IMR-90 (cell line): ENCODE measurements at regions not wholly inside any gene's neighbourhood (a gene's known extent, or its start where the extent isn't known, plus 50 kb on each side); places are given as distances from the start of the nearest gene placed in this dataset.

ENCODE experiments used
- ATAC-seq: fragments of 200-7000 bp; cut with Tn5 transposase; 2 replicates; pipeline ENCODE4 v1.9.1; 2020; ENCODE audit warnings: low read depth, mild to moderate bottlenecking, moderate library complexity
- BruUV-seq: library from RNA; stranded (reverse); fragments of 400-500 nt; replicated peaks from 2 replicates; lab custom pipeline; 2021; lab: Mats Ljungman, UMichigan
- CTCF ChIA-PET: fragments of 300-600 bp; formaldehyde crosslinking; extraction: SDS; loops from one replicate; lab custom pipeline; 2021; ENCODE audit warnings: antibody characterized with exemption; lab: Yijun Ruan, JAX
- POLR2A ChIA-PET: fragments of 300-600 bp; sonication (Branson Sonifier 250); formaldehyde crosslinking; loops from one replicate; lab custom pipeline; 2022; ENCODE audit warnings: antibody characterized with exemption; ENCODE audit not compliant: unreplicated experiment; lab: Charles Lee
- DNase-seq: peaks from one replicate; pipeline ENCODE4 v3.0.0; 2013
- H2AFZ ChIP-seq: replicated peaks from 2 replicates; pipeline ENCODE3; 2013; ENCODE audit warnings: low read length, mild to moderate bottlenecking; ENCODE audit not compliant: poor library complexity
- H2AK5ac ChIP-seq: 2 replicates; pipeline ENCODE4 v1.6.1; 2013; ENCODE audit warnings: low read depth, low read length, inconsistent platforms
- H2AK9ac ChIP-seq: replicated peaks from 2 replicates; pipeline ENCODE3; 2013; ENCODE audit warnings: mild to moderate bottlenecking, low read depth, low read length, moderate library complexity; ENCODE audit not compliant: poor library complexity
- H2BK120ac ChIP-seq: 2 replicates; pipeline ENCODE4 v1.6.1; 2013; ENCODE audit warnings: low read depth, low read length, inconsistent platforms
- H2BK15ac ChIP-seq: 3 replicates; pipeline ENCODE4 v1.6.1; 2013; ENCODE audit warnings: low read depth, low read length, inconsistent platforms
- H2BK20ac ChIP-seq: 2 replicates; pipeline ENCODE4 v1.6.1; 2013; ENCODE audit warnings: low read depth, mild to moderate bottlenecking, inconsistent platforms, low read length, moderate library complexity
- H2BK5ac ChIP-seq: 2 replicates; pipeline ENCODE4 v1.6.1; 2013; ENCODE audit warnings: mild to moderate bottlenecking, low read depth, low read length, inconsistent platforms; ENCODE audit not compliant: poor library complexity, severe bottlenecking
- H3K14ac ChIP-seq: replicated peaks from 2 replicates; pipeline ENCODE4 v1.6.1; 2013; ENCODE audit warnings: low read depth, low read length, inconsistent platforms
- H3K18ac ChIP-seq: 2 replicates; pipeline ENCODE4 v1.6.1; 2013; ENCODE audit warnings: low read depth, low read length, control low read depth
- H3K23ac ChIP-seq: 2 replicates; pipeline ENCODE4 v1.6.1; 2013; ENCODE audit warnings: low read depth, low read length, inconsistent platforms
- H3K27ac ChIP-seq: 2 replicates; pipeline ENCODE4 v1.5.1; 2013; ENCODE audit warnings: mild to moderate bottlenecking, control low read depth, low read length; ENCODE audit not compliant: insufficient read depth
- H3K27me3 ChIP-seq: 2 replicates; pipeline ENCODE4 v1.6.1; 2013; ENCODE audit warnings: low read length; ENCODE audit not compliant: control insufficient read depth, insufficient read depth
- H3K36me3 ChIP-seq: 2 replicates; pipeline ENCODE4 v1.6.1; 2013; ENCODE audit warnings: low read length, mixed read lengths; ENCODE audit not compliant: control insufficient read depth, insufficient read depth
- H3K4ac ChIP-seq: 2 replicates; pipeline ENCODE4 v1.6.1; 2013; ENCODE audit warnings: low read depth, low read length, inconsistent platforms
- H3K4me1 ChIP-seq: 2 replicates; pipeline ENCODE4 v1.6.1; 2013; ENCODE audit warnings: low read length, mixed read lengths; ENCODE audit not compliant: control insufficient read depth, insufficient read depth
- H3K4me2 ChIP-seq: 2 replicates; pipeline ENCODE4 v1.6.1; 2013; ENCODE audit warnings: low read depth, mild to moderate bottlenecking, control low read depth, low read length, moderate library complexity
- H3K4me3 ChIP-seq: 2 replicates; pipeline ENCODE4 v1.5.1; 2013; ENCODE audit warnings: low read depth, mild to moderate bottlenecking, control low read depth, low read length, moderate library complexity; ENCODE audit not compliant: insufficient read depth
- H3K56ac ChIP-seq: 2 replicates; pipeline ENCODE4 v1.6.1; 2013; ENCODE audit warnings: low read length, inconsistent platforms; ENCODE audit not compliant: insufficient read depth; ENCODE audit errors: extremely low read depth
- H3K79me1 ChIP-seq, 2 experiments: 2 replicates each; pipeline ENCODE4 v1.6.1; 2013; ENCODE audit warnings: low read length in 2 of 2, inconsistent platforms in 1 of 2, low read depth in 1 of 2
- H3K9ac ChIP-seq: 2 replicates; pipeline ENCODE4 v1.6.1; 2013; ENCODE audit warnings: low read depth, low read length, control low read depth
- H3K9me1 ChIP-seq: 2 replicates; pipeline ENCODE4 v1.6.1; 2013; ENCODE audit warnings: low read length, inconsistent platforms; ENCODE audit not compliant: insufficient read depth
- H3K9me3 ChIP-seq: 2 replicates; pipeline ENCODE4 v1.6.1; 2013; ENCODE audit warnings: low read length; ENCODE audit not compliant: control insufficient read depth, insufficient read depth
- H4K20me1 ChIP-seq: 2 replicates; pipeline ENCODE4 v1.6.1; 2013; ENCODE audit warnings: low read length, inconsistent platforms; ENCODE audit not compliant: insufficient read depth
- H4K5ac ChIP-seq: 2 replicates; pipeline ENCODE4 v1.6.1; 2013; ENCODE audit warnings: mild to moderate bottlenecking, low read depth, low read length, control low read depth
- H4K8ac ChIP-seq, 2 experiments: 2 replicates each; pipeline ENCODE4 v1.6.1; 2013; ENCODE audit warnings: low read depth in 2 of 2, low read length in 2 of 2, control low read depth in 1 of 2, inconsistent platforms in 1 of 2
- H4K91ac ChIP-seq: 2 replicates; pipeline ENCODE4 v1.6.1; 2013; ENCODE audit warnings: low read depth, low read length, inconsistent platforms; ENCODE audit not compliant: insufficient read depth
- BHLHE40 ChIP-seq: fragments of 150-350 bp; IDR thresholded peaks from 2 replicates; pipeline ENCODE4 v1.6.1; 2016; ENCODE audit warnings: mild to moderate bottlenecking, low read depth, low read length
- MAFK ChIP-seq: IDR thresholded peaks from 2 replicates; pipeline ENCODE4 v1.6.1; 2012; ENCODE audit warnings: low read depth, low read length, improper control_type of control experiment
- NFE2L2 ChIP-seq: fragments of 150-350 bp; IDR thresholded peaks from 2 replicates; pipeline ENCODE4 v1.6.1; 2016; ENCODE audit warnings: low read depth, mild to moderate bottlenecking, low read length
- WGBS, 2 experiments: methylation state at CpG; one replicate each; pipeline versions ENCODE4 v1.1.5 to v1.1.7; 2013; ENCODE audit warnings: missing lambda C conversion rate in 2 of 2; ENCODE audit not compliant: insufficient read length in 1 of 2; ENCODE audit errors: extremely low coverage in 2 of 2; 5-methylcytosine and 5-hydroxymethylcytosine counted together
- dilution Hi-C: fragments of 300-500 bp; cut with HindIII; formaldehyde crosslinking; loops from one replicate; pipeline ENCODE4 v1.14.3; 2018; ENCODE audit warnings: low sequenced_read_pairs; ENCODE audit not compliant: unreplicated experiment
- in situ Hi-C: fragments of 300-500 bp; cut with MboI; formaldehyde crosslinking; loops from 3 replicates; pipeline ENCODE4 v1.14.3; 2019; ENCODE audit warnings: low sequenced_read_pairs, inconsistent platforms, mixed read lengths
- intact Hi-C: fragments of 100-400 bp; cut with micrococcal nuclease; formaldehyde crosslinking; loops from 2 replicates; pipeline ENCODE4 v1.10.0; 2022
- TF ChIP-seq, protein P1 (sequence below): fragments of 150-350 bp; IDR thresholded peaks from 2 replicates; pipeline ENCODE4 v1.6.1; 2016; ENCODE audit warnings: low read depth, mild to moderate bottlenecking, low read length, moderate library complexity, borderline replicate concordance
- TF ChIP-seq, protein P2 (sequence below): conservative IDR thresholded peaks from 2 replicates; pipeline ENCODE4 v1.5.1; 2012; ENCODE audit warnings: mild to moderate bottlenecking, low read depth, low read length, improper control_type of control experiment

DNA sequence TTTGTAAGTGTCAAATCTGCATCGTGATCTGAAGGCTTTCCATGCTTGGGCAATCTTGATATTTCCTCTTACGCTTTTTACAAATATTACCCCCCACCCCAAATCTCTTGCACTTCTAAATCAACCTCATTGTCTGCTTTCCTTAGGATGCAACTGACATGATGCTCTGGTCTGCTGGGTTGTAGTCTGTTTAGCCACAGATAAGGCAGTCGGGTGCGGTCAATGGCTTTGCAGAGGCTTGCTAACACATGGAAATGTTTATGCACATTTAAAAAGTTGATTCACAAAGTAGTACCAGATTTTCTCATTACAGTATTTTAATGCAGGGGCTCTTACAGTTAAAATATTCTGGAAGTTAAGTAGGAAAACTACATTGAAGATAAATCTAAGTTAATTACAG, 172.5 kb downstream of the BAMBI start:
- Histone ChIP-seq H3K23ac (no peak overlapping the region), H2AK5ac (no peak overlapping the region), H3K36me3 (no peaks in the 10 kb centered on the region), H3K4ac (no peak overlapping the region), H3K27ac (no peak overlapping the region), H3K4me3 (no peak overlapping the region), H3K56ac (no peak overlapping the region), H3K27me3 (peaks cover 28% of the 10 kb centered on the region), H3K9me3 (peaks cover 7% of the 10 kb centered on the region), H2AK9ac (no peak overlapping the region), H2BK15ac (no peak overlapping the region), H3K9me1 (no peaks in the 10 kb centered on the region), H3K4me1 (peaks cover 4% of the 10 kb centered on the region; the same call in 1 of the 2 replicates), H3K18ac (no peak overlapping the region), H4K5ac (no peak overlapping the region), H4K20me1 (no peaks in the 10 kb centered on the region), H4K8ac (no peak overlapping the region), H2AFZ (no peak overlapping the region), H2BK20ac (no peak overlapping the region), H3K9ac (no peak overlapping the region), H3K14ac (no peak overlapping the region), H2BK120ac (no peak overlapping the region), H3K79me1 (no peaks in the 10 kb centered on the region), H4K91ac (no peak overlapping the region), H3K4me2 (no peak overlapping the region), H2BK5ac (no peak overlapping the region)
- POLR2A ChIA-PET: no interaction called here
- ATAC-seq: no peak
- no TSS peak for BruUV-seq
- CTCF ChIA-PET: no interaction called here
- DNase-seq: no peak
- in situ Hi-C loops (no loop called here), dilution Hi-C loops (no loop called here), intact Hi-C loops (no loop called here)
- TF ChIP-seq NFE2L2 (no peak), BHLHE40 (no peak), MAFK (no peak)
- TF ChIP-seq, protein P1, sequence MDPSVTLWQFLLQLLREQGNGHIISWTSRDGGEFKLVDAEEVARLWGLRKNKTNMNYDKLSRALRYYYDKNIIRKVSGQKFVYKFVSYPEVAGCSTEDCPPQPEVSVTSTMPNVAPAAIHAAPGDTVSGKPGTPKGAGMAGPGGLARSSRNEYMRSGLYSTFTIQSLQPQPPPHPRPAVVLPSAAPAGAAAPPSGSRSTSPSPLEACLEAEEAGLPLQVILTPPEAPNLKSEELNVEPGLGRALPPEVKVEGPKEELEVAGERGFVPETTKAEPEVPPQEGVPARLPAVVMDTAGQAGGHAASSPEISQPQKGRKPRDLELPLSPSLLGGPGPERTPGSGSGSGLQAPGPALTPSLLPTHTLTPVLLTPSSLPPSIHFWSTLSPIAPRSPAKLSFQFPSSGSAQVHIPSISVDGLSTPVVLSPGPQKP: no peak
- TF ChIP-seq, protein P2, sequence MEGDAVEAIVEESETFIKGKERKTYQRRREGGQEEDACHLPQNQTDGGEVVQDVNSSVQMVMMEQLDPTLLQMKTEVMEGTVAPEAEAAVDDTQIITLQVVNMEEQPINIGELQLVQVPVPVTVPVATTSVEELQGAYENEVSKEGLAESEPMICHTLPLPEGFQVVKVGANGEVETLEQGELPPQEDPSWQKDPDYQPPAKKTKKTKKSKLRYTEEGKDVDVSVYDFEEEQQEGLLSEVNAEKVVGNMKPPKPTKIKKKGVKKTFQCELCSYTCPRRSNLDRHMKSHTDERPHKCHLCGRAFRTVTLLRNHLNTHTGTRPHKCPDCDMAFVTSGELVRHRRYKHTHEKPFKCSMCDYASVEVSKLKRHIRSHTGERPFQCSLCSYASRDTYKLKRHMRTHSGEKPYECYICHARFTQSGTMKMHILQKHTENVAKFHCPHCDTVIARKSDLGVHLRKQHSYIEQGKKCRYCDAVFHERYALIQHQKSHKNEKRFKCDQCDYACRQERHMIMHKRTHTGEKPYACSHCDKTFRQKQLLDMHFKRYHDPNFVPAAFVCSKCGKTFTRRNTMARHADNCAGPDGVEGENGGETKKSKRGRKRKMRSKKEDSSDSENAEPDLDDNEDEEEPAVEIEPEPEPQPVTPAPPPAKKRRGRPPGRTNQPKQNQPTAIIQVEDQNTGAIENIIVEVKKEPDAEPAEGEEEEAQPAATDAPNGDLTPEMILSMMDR: no peak
- 100% methylated on average over 1 of the region's 4 CpGs; no CpG with 5 or more reads in 1 of the 2 experiments for WGBS, 2 experiments
